ENCODE measurements at regions not wholly inside any gene's neighbourhood (a gene's known extent, or its start where the extent isn't known, plus 50 kb on each side); places are given as distances from the start of the nearest gene placed in this dataset.
"Not testable (repeated sequence)": the region's sequence is repeated elsewhere in the genome, so short reads cannot be mapped to it uniquely, and the experiment has no call there.

- H3K36me3 Mint-ChIP-seq = peaks cover 6% of the 10 kb centered on the region
- peak; percentile 52 for ATAC-seq (ENCODE audit: low read depth)
- no peak for DNase-seq
- H3K4me3 Mint-ChIP-seq = no peak overlapping the region
- peaks cover 9% of the 10 kb centered on the region for H3K9me3 Mint-ChIP-seq
- peaks cover 25% of the 10 kb centered on the region for H3K4me1 Mint-ChIP-seq
- H3K27ac Mint-ChIP-seq = no peak overlapping the region
- peaks cover 11% of the 10 kb centered on the region for H3K27me3 Mint-ChIP-seq
- POLR2A ChIA-PET = no interaction called here
Measured at GRCh38 chr13:50248516-50249143, 233.4 kb downstream of the KCNRG start.

- POLR2A ChIA-PET = no interaction called here
Measured at GRCh38 chr13:50249144-50249521, 233.9 kb downstream of the KCNRG start.

GRCh38 chr13:50250401-50250800 lies 235.2 kb downstream of the KCNRG start:
- no peak for ATAC-seq (ENCODE audit: low read depth)
- Mint-ChIP-seq H3K27me3 (peaks cover 11% of the 10 kb centered on the region), H3K4me1 (peaks cover 16% of the 10 kb centered on the region), H3K9me3 (peaks cover 9% of the 10 kb centered on the region), H3K27ac (no peak overlapping the region), H3K4me3 (no peak overlapping the region), H3K36me3 (peaks cover 6% of the 10 kb centered on the region)
- POLR2A ChIA-PET = no interaction called here
- no peak for DNase-seq

More at GRCh38 chr13:50249144-50249521, 233.9 kb downstream of the KCNRG start:
- Mint-ChIP-seq H3K9me3 (peaks cover 9% of the 10 kb centered on the region), H3K27me3 (peaks cover 11% of the 10 kb centered on the region), H3K36me3 (peaks cover 6% of the 10 kb centered on the region), H3K27ac (no peak overlapping the region), H3K4me3 (no peak overlapping the region), H3K4me1 (peaks cover 23% of the 10 kb centered on the region)
- DNase-seq = no peak
- ATAC-seq (ENCODE audit: low read depth) = no peak

GRCh38 chr13:50255639-50256038 lies 240.4 kb downstream of the KCNRG start:
- Mint-ChIP-seq H3K27me3 (peaks cover 24% of the 10 kb centered on the region), H3K27ac (no peak overlapping the region), H3K9me3 (peaks cover 11% of the 10 kb centered on the region), H3K36me3 (peaks cover 9% of the 10 kb centered on the region), H3K4me3 (no peak overlapping the region), H3K4me1 (peaks cover 29% of the 10 kb centered on the region)
- DNase-seq = no peak
- POLR2A ChIA-PET = interaction anchor here (1.0 kb wide), 1 partner anchor 131 kb away, joined by 3 read pairs; no protein-coding TSS in a partner anchor
- ATAC-seq (ENCODE audit: low read depth) = peak; percentile 68

- H3K27ac Mint-ChIP-seq = peak overlapping the region; percentile 15
- POLR2A ChIA-PET = not testable (repeated sequence)
- H3K27me3 Mint-ChIP-seq = peaks cover 27% of the 10 kb centered on the region
Measured at GRCh38 chr13:50256536-50257321, 241.5 kb downstream of the KCNRG start.

GRCh38 chr13:50257646-50258045 lies 242.4 kb downstream of the KCNRG start:
- Mint-ChIP-seq H3K36me3 (peaks cover 7% of the 10 kb centered on the region), H3K4me1 (peaks cover 29% of the 10 kb centered on the region), H3K4me3 (no peak overlapping the region), H3K27ac (no peak overlapping the region), H3K9me3 (peaks cover 7% of the 10 kb centered on the region), H3K27me3 (peaks cover 25% of the 10 kb centered on the region)
- POLR2A ChIA-PET = no interaction called here
- DNase-seq = no peak
- ATAC-seq (ENCODE audit: low read depth) = no peak

More at GRCh38 chr13:50256536-50257321, 241.5 kb downstream of the KCNRG start:
- Mint-ChIP-seq H3K4me3 (peak overlapping the region; percentile 38), H3K4me1 (peaks cover 29% of the 10 kb centered on the region), H3K9me3 (peaks cover 11% of the 10 kb centered on the region)
- H3K36me3 Mint-ChIP-seq; DNase-seq; ATAC-seq (ENCODE audit: low read depth): not testable (repeated sequence)

- peaks cover 26% of the 10 kb centered on the region for H3K27me3 Mint-ChIP-seq
- peaks cover 5% of the 10 kb centered on the region for H3K36me3 Mint-ChIP-seq
- H3K27ac Mint-ChIP-seq = no peak overlapping the region
- DNase-seq (no peak), ATAC-seq (ENCODE audit: low read depth) (no peak)
- H3K4me1 Mint-ChIP-seq = peaks cover 21% of the 10 kb centered on the region
- H3K9me3 Mint-ChIP-seq = peaks cover 4% of the 10 kb centered on the region
- H3K4me3 Mint-ChIP-seq = no peak overlapping the region
- POLR2A ChIA-PET = no interaction called here
Measured at GRCh38 chr13:50261130-50261901, 246.1 kb downstream of the KCNRG start.

GRCh38 chr13:50267066-50267465 lies 251.8 kb downstream of the KCNRG start:
- Mint-ChIP-seq H3K4me3 (no peak overlapping the region), H3K9me3 (peaks cover 2% of the 10 kb centered on the region), H3K4me1 (peaks cover 8% of the 10 kb centered on the region), H3K36me3 (no peaks in the 10 kb centered on the region), H3K27ac (no peak overlapping the region), H3K27me3 (peaks cover 19% of the 10 kb centered on the region)
- ATAC-seq (ENCODE audit: low read depth) = no peak
- POLR2A ChIA-PET = no interaction called here
- DNase-seq = no peak

GRCh38 chr13:50267917-50268316 lies 252.7 kb downstream of the KCNRG start:
- Mint-ChIP-seq H3K36me3 (no peaks in the 10 kb centered on the region), H3K4me3 (no peak overlapping the region), H3K27me3 (peaks cover 19% of the 10 kb centered on the region), H3K4me1 (peaks cover 8% of the 10 kb centered on the region), H3K27ac (no peak overlapping the region), H3K9me3 (peaks cover 4% of the 10 kb centered on the region)
- POLR2A ChIA-PET = no interaction called here
- no peak for ATAC-seq (ENCODE audit: low read depth)
- no peak for DNase-seq

- ATAC-seq (ENCODE audit: low read depth) = no peak
- no peak overlapping the region for H3K27ac Mint-ChIP-seq
- no peak for DNase-seq
- peaks cover 8% of the 10 kb centered on the region for H3K4me1 Mint-ChIP-seq
- H3K9me3 Mint-ChIP-seq = peaks cover 4% of the 10 kb centered on the region
- H3K27me3 Mint-ChIP-seq = peaks cover 16% of the 10 kb centered on the region
- H3K4me3 Mint-ChIP-seq = no peak overlapping the region
- no peaks in the 10 kb centered on the region for H3K36me3 Mint-ChIP-seq
- POLR2A ChIA-PET = no interaction called here
Measured at GRCh38 chr13:50268500-50268899, 253.3 kb downstream of the KCNRG start.

- Mint-ChIP-seq H3K4me1 (no peaks in the 10 kb centered on the region), H3K27me3 (peaks cover 13% of the 10 kb centered on the region), H3K36me3 (peaks cover 3% of the 10 kb centered on the region), H3K9me3 (peaks cover 12% of the 10 kb centered on the region), H3K27ac (no peak overlapping the region), H3K4me3 (no peak overlapping the region)
- POLR2A ChIA-PET = no interaction called here
- ATAC-seq (ENCODE audit: low read depth) (no peak), DNase-seq (no peak)
Measured at GRCh38 chr13:50274181-50274580, 258.9 kb downstream of the KCNRG start.

- Mint-ChIP-seq H3K36me3 (peaks cover 3% of the 10 kb centered on the region), H3K4me3 (no peak overlapping the region), H3K4me1 (no peaks in the 10 kb centered on the region), H3K9me3 (peaks cover 12% of the 10 kb centered on the region), H3K27me3 (peaks cover 10% of the 10 kb centered on the region), H3K27ac (no peak overlapping the region)
- POLR2A ChIA-PET = no interaction called here
- ATAC-seq (ENCODE audit: low read depth) (no peak), DNase-seq (no peak)
Measured at GRCh38 chr13:50275392-50276063, 260.3 kb downstream of the KCNRG start.

- no peak overlapping the region for H3K27ac Mint-ChIP-seq
- POLR2A ChIA-PET = no interaction called here
- DNase-seq (no peak), ATAC-seq (ENCODE audit: low read depth) (no peak)
- peaks cover 10% of the 10 kb centered on the region for H3K9me3 Mint-ChIP-seq
- H3K4me1 Mint-ChIP-seq = no peaks in the 10 kb centered on the region
- peaks cover 3% of the 10 kb centered on the region for H3K36me3 Mint-ChIP-seq
- no peak overlapping the region for H3K4me3 Mint-ChIP-seq
- peaks cover 12% of the 10 kb centered on the region for H3K27me3 Mint-ChIP-seq
Measured at GRCh38 chr13:50276550-50276949, 261.3 kb downstream of the KCNRG start.
